ENCODE measurements at regions not wholly inside any gene's neighbourhood (a gene's known extent, or its start where the extent isn't known, plus 50 kb on each side); places are given as distances from the start of the nearest gene placed in this dataset.

GRCh38 chr16:87252269-87252970 lies 64.8 kb downstream of the C16orf95 start:
- DNase-seq (ENCODE audit: low read depth) = no peak

All from stromal cell of bone marrow (primary cell).